ENCODE measurements at regions not wholly inside any gene's neighbourhood (a gene's known extent, or its start where the extent isn't known, plus 50 kb on each side); places are given as distances from the start of the nearest gene placed in this dataset.

GRCh38 chr12:16658699-16659098 is 52.7 kb upstream of the LMO3 start:
- TF ChIP-seq CTCF (IDR thresholded peaks at IDR 0.05; ENCODE audit: poor library complexity, severe bottlenecking), result no peak
- TF ChIP-seq POLR2AphosphoS5 (IDR thresholded peaks at IDR 0.05), result no peak
- no peak for TF ChIP-seq EZH2 (IDR thresholded peaks at IDR 0.05; ENCODE audit: borderline replicate concordance, insufficient read depth, low read length, poor library complexity, severe bottlenecking)
- TF ChIP-seq TAF1 (IDR thresholded peaks at IDR 0.05; ENCODE audit: low read depth), result no peak
- TF ChIP-seq EP300 (conservative IDR thresholded peaks at IDR 0.05; ENCODE audit: poor library complexity, severe bottlenecking), result no peak
- TF ChIP-seq REST (IDR thresholded peaks at IDR 0.05; ENCODE audit: borderline replicate concordance), result no peak
- TF ChIP-seq RAD21 (conservative IDR thresholded peaks at IDR 0.05), result no peak
- no peak for TF ChIP-seq MXI1 (conservative IDR thresholded peaks at IDR 0.05; ENCODE audit: poor library complexity, severe bottlenecking)
- TF ChIP-seq SMC3 (conservative IDR thresholded peaks at IDR 0.05; ENCODE audit: poor library complexity), result no peak

All from neural cell (in vitro differentiated cells).